Nephron progenitor cell (in vitro differentiated cells): ENCODE measurements at regions not wholly inside any gene's neighbourhood (a gene's known extent, or its start where the extent isn't known, plus 50 kb on each side); places are given as distances from the start of the nearest gene placed in this dataset.
"Not testable (repeated sequence)": the region's sequence is repeated elsewhere in the genome, so short reads cannot be mapped to it uniquely, and the experiment has no call there.

Experiments used
- DNase-seq: peaks from one replicate; pipeline ENCODE4 v3.0.0; 2021
- H3K27ac Mint-ChIP-seq: 2 replicates; pipeline ENCODE4 v1.8.0; 2021; ENCODE audit warnings: mild to moderate bottlenecking, moderate library complexity, mixed read lengths
- H3K27me3 Mint-ChIP-seq: 2 replicates; pipeline ENCODE4 v1.8.0; 2021; ENCODE audit warnings: mild to moderate bottlenecking, low read depth, mixed read lengths; ENCODE audit not compliant: poor library complexity
- H3K36me3 Mint-ChIP-seq: 2 replicates; pipeline ENCODE4 v1.8.0; 2021; ENCODE audit warnings: low read depth, mixed read lengths
- H3K4me1 Mint-ChIP-seq: 2 replicates; pipeline ENCODE4 v1.8.0; 2021; ENCODE audit warnings: mixed read lengths
- H3K4me3 Mint-ChIP-seq: 2 replicates; pipeline ENCODE4 v1.8.0; 2021; ENCODE audit warnings: mild to moderate bottlenecking, moderate library complexity, mixed read lengths
- H3K9me3 Mint-ChIP-seq: 2 replicates; pipeline ENCODE4 v1.8.0; 2021; ENCODE audit warnings: mild to moderate bottlenecking, moderate library complexity, mixed read lengths
- TF ChIP-seq, protein P1 (sequence below): fragments of 200-600 bp; sonication (generic); IDR thresholded peaks from 2 replicates; pipeline ENCODE4 v1.5.0; 2021; ENCODE audit warnings: antibody characterized with exemption

DNA sequence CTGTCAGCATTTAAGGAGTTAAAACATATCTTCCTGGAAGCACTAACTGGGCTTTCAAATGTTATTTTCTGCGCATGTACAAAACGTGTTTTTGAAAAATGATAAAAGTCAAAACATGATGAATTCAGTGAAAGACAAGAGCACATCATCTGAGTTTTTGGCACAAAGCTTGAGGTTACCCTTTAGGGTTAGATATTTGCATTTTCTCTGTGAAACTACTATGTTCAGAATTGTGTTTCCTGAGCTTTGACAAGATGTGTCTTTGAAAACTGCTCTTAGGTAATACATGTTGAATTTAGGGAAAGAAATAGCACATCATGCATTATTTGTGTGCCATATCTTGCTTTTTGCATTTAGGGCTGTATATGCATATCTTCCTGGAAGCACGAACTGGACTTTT is 79.0 kb downstream of the ASCL4 start:
- Mint-ChIP-seq H3K4me3 (no peak overlapping the region), H3K36me3 (no peaks in the 10 kb centered on the region), H3K27me3 (peaks cover 59% of the 10 kb centered on the region), H3K27ac (no peak overlapping the region), H3K9me3 (peaks cover 8% of the 10 kb centered on the region), H3K4me1 (no peaks in the 10 kb centered on the region)
- no peak for DNase-seq
- TF ChIP-seq, protein P1, sequence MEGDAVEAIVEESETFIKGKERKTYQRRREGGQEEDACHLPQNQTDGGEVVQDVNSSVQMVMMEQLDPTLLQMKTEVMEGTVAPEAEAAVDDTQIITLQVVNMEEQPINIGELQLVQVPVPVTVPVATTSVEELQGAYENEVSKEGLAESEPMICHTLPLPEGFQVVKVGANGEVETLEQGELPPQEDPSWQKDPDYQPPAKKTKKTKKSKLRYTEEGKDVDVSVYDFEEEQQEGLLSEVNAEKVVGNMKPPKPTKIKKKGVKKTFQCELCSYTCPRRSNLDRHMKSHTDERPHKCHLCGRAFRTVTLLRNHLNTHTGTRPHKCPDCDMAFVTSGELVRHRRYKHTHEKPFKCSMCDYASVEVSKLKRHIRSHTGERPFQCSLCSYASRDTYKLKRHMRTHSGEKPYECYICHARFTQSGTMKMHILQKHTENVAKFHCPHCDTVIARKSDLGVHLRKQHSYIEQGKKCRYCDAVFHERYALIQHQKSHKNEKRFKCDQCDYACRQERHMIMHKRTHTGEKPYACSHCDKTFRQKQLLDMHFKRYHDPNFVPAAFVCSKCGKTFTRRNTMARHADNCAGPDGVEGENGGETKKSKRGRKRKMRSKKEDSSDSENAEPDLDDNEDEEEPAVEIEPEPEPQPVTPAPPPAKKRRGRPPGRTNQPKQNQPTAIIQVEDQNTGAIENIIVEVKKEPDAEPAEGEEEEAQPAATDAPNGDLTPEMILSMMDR: no peak

GRCh38 chr12:107855471-107855870 is 81.0 kb downstream of the ASCL4 start:
- H3K4me1 Mint-ChIP-seq: no peaks in the 10 kb centered on the region
- H3K4me3 Mint-ChIP-seq: no peak overlapping the region
- H3K27ac Mint-ChIP-seq: no peak overlapping the region
- peaks cover 55% of the 10 kb centered on the region for H3K27me3 Mint-ChIP-seq
- DNase-seq: no peak
- H3K36me3 Mint-ChIP-seq: no peaks in the 10 kb centered on the region
- TF ChIP-seq, protein P1: no peak
- H3K9me3 Mint-ChIP-seq: no peaks in the 10 kb centered on the region

- no peaks in the 10 kb centered on the region for H3K4me1 Mint-ChIP-seq
- no peak overlapping the region for H3K27ac Mint-ChIP-seq
- H3K27me3 Mint-ChIP-seq: peaks cover 61% of the 10 kb centered on the region
- TF ChIP-seq, protein P1: no peak
- H3K9me3 Mint-ChIP-seq: peaks cover 5% of the 10 kb centered on the region
- no peak for DNase-seq
- no peak overlapping the region for H3K4me3 Mint-ChIP-seq
- H3K36me3 Mint-ChIP-seq: no peaks in the 10 kb centered on the region
Observed at GRCh38 chr12:107856096-107856495, 81.6 kb downstream of the ASCL4 start.

DNA sequence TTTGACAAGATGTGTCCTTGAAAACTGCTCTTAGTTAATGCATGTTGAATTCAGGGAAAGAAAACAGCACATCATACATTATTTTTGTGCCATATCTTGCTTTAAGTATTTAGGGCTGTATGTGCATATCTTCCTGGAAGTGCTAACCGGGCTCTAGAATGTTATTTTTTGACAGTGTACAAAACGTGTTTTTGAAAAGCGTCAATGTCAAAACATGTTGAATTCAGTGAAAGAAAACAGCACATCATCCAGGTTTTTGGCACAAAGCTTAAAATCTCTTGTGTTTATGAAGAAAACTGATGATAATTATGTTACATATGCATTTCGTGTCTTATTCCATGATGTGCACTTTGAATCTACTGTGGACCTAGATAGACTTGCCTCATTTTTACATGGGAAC is 82.7 kb downstream of the ASCL4 start:
- TF ChIP-seq, protein P1: no peak
- no peak overlapping the region for H3K27ac Mint-ChIP-seq
- no peak for DNase-seq
- no peak overlapping the region for H3K4me3 Mint-ChIP-seq
- no peaks in the 10 kb centered on the region for H3K36me3 Mint-ChIP-seq
- no peaks in the 10 kb centered on the region for H3K4me1 Mint-ChIP-seq
- H3K27me3 Mint-ChIP-seq: peaks cover 66% of the 10 kb centered on the region
- peaks cover 5% of the 10 kb centered on the region for H3K9me3 Mint-ChIP-seq

DNA sequence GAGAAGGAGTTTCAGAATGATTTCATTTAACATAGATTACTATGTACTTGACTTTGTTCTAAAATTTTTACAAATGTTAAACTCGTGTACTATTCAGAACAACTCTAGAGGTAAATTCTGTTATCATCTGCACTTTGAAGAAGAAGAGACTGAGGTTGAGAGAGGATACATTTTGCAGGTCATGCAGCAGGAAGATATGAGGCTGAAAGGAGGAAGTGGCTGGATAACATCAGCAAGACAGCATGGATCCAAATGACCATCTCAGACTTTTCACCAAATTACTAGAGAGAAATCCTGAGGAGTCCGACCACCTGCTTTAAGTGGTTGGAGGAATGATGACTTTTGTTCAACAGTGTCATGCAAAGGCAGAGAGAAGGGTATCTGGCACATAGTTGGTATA is 84.9 kb downstream of the ASCL4 start:
- H3K4me3 Mint-ChIP-seq: no peak overlapping the region
- no peak for DNase-seq
- TF ChIP-seq, protein P1: no peak

GRCh38 chr12:107864235-107864634 is 89.7 kb downstream of the ASCL4 start:
- TF ChIP-seq, protein P1: no peak
- Mint-ChIP-seq H3K4me1 (peaks cover 16% of the 10 kb centered on the region), H3K27ac (no peak overlapping the region), H3K36me3 (no peaks in the 10 kb centered on the region), H3K9me3 (peaks cover 29% of the 10 kb centered on the region), H3K4me3 (peak overlapping the region; percentile 76), H3K27me3 (peaks cover 76% of the 10 kb centered on the region)
- peak; percentile 54 for DNase-seq

More for the DNA sequence above, 84.9 kb downstream of the ASCL4 start:
- peaks cover 9% of the 10 kb centered on the region for H3K9me3 Mint-ChIP-seq
- peaks cover 83% of the 10 kb centered on the region for H3K27me3 Mint-ChIP-seq
- peaks cover 7% of the 10 kb centered on the region for H3K4me1 Mint-ChIP-seq
- H3K36me3 Mint-ChIP-seq: no peaks in the 10 kb centered on the region
- no peak overlapping the region for H3K27ac Mint-ChIP-seq

DNA sequence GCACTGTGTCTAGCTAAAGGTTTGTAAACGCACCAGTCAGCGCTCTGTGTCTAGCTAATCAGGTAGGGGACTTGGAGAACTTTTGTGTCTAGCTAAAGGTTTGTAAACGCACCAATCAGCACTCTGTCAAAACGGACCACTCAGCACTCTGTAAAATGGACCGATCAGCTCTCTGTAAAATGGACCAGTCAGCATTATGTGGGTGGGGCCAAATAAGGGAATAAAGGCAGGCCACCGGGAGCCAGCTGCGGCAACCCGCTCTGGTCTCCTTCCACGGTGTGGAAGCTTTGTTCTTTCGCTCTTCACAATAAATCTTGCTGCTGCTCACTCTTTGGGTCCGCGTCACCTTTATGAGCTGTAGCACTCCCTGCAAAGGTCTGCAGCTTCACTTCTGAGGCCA is 90.2 kb downstream of the ASCL4 start:
- Mint-ChIP-seq H3K4me3 (peak overlapping the region; percentile 76), H3K4me1 (peaks cover 16% of the 10 kb centered on the region), H3K9me3 (peaks cover 29% of the 10 kb centered on the region), H3K27me3 (peaks cover 77% of the 10 kb centered on the region)
- H3K36me3 Mint-ChIP-seq, DNase-seq, H3K27ac Mint-ChIP-seq: not testable (repeated sequence)
